ENCODE measurements at regions not wholly inside any gene's neighbourhood (a gene's known extent, or its start where the extent isn't known, plus 50 kb on each side); places are given as distances from the start of the nearest gene placed in this dataset.
"Not testable (repeated sequence)": the region's sequence is repeated elsewhere in the genome, so short reads cannot be mapped to it uniquely, and the experiment has no call there.

DNA sequence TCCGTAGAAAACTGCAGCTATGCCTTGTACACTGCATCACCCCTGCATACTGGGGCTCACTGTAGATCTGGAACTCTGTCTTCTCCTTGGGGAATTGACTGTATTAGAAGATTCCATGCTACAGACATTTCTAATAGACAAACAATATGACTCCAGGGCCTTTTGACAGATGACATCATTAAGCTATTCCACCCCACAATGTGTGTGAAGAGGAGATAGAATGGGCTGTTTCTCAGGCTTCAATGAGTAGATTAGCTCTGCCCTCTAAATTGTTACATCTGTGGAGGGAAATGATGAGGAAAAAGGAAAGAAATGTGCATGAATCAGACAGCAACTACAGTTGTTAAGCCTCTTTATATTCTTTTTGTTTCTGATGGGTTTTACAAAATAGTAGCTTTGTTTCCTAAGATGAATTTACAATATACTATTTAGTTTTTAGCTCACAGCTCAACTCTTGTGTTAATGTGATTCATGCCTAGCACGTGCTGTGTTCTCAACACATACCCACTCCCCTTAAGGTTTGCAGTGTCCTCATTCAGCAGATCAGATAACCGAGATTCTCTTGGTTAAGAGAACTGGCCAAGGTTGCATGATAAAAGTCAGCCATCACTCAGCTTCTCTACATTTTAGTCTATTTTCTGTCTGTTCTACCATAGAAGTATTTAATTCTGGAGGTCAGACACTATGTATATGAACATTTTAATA lies 281.6 kb upstream of the NBPF12 start:
- not testable (repeated sequence) for TF ChIP-seq NR3C1 (IDR thresholded peaks at IDR 0.05); MAZ (IDR thresholded peaks at IDR 0.05; ENCODE audit: borderline replicate concordance, low read depth, low read length); POLR2A (IDR thresholded peaks at IDR 0.05; ENCODE audit: low read length)
- TF ChIP-seq, protein P1, sequence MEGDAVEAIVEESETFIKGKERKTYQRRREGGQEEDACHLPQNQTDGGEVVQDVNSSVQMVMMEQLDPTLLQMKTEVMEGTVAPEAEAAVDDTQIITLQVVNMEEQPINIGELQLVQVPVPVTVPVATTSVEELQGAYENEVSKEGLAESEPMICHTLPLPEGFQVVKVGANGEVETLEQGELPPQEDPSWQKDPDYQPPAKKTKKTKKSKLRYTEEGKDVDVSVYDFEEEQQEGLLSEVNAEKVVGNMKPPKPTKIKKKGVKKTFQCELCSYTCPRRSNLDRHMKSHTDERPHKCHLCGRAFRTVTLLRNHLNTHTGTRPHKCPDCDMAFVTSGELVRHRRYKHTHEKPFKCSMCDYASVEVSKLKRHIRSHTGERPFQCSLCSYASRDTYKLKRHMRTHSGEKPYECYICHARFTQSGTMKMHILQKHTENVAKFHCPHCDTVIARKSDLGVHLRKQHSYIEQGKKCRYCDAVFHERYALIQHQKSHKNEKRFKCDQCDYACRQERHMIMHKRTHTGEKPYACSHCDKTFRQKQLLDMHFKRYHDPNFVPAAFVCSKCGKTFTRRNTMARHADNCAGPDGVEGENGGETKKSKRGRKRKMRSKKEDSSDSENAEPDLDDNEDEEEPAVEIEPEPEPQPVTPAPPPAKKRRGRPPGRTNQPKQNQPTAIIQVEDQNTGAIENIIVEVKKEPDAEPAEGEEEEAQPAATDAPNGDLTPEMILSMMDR (IDR thresholded peaks at IDR 0.05), result not testable (repeated sequence)

All from A549 (cell line).